Vagina (tissue), 2 donors: ENCODE measurements at regions not wholly inside any gene's neighbourhood (a gene's known extent, or its start where the extent isn't known, plus 50 kb on each side); places are given as distances from the start of the nearest gene placed in this dataset.

Experiments
- POLR2A ChIP-seq, 2 donors: fragments of 450-650 bp; IDR thresholded peaks; one replicate each; pipeline ENCODE4 v1.6.1; 2017; ENCODE audit warnings: antibody characterized with exemption in 2 of 2, mild to moderate bottlenecking in 2 of 2, moderate library complexity in 2 of 2
- POLR2AphosphoS5 ChIP-seq, 2 donors: sonication (generic); formaldehyde crosslinking; IDR thresholded peaks; one replicate each; pipeline ENCODE4 v1.9.0; 2017; ENCODE audit warnings: antibody characterized with exemption in 2 of 2, mild to moderate bottlenecking in 2 of 2, low read depth in 1 of 2; ENCODE audit not compliant: insufficient read depth in 1 of 2
- TF ChIP-seq, protein P1 (sequence below), 3 experiments: fragments of 450-650 bp in 2 of 3; fragments of 200-600 bp in 1 of 3; sonication (generic) in 1 of 3; IDR thresholded peaks; one replicate each; pipeline ENCODE4 v1.5.1; 2017 to 2019; ENCODE audit warnings: antibody characterized with exemption in 3 of 3, mild to moderate bottlenecking in 2 of 3, moderate library complexity in 2 of 3

DNA sequence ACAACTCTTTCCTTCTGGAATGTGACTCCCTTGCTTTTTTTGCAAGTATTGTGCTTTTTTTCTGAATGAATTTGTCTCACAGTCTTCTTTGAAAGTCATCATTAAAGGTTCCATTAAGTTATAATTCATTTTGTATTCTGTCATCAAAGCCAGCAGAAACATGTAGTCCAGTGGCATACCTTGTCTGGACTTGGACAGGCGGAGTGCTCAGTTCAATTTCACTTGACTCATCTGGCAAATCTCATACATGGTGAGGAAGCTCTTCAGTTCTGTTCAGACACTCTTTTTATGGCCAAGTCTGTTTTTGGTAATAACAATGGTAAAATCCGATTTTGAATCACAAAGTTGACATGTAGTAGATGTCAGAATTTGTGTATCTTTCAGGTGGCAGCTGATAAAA lies 260.8 kb upstream of the OPRM1 start:
- TF ChIP-seq, protein P1, sequence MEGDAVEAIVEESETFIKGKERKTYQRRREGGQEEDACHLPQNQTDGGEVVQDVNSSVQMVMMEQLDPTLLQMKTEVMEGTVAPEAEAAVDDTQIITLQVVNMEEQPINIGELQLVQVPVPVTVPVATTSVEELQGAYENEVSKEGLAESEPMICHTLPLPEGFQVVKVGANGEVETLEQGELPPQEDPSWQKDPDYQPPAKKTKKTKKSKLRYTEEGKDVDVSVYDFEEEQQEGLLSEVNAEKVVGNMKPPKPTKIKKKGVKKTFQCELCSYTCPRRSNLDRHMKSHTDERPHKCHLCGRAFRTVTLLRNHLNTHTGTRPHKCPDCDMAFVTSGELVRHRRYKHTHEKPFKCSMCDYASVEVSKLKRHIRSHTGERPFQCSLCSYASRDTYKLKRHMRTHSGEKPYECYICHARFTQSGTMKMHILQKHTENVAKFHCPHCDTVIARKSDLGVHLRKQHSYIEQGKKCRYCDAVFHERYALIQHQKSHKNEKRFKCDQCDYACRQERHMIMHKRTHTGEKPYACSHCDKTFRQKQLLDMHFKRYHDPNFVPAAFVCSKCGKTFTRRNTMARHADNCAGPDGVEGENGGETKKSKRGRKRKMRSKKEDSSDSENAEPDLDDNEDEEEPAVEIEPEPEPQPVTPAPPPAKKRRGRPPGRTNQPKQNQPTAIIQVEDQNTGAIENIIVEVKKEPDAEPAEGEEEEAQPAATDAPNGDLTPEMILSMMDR (IDR thresholded peaks at IDR 0.05), result no peak
- TF ChIP-seq POLR2A (IDR thresholded peaks at IDR 0.05), result no peak
- no peak for TF ChIP-seq POLR2AphosphoS5 (IDR thresholded peaks at IDR 0.05; ENCODE audit: insufficient read depth in 1 of 2, low read depth in 1 of 2)
